Mesenchymal stem cell (in vitro differentiated cells and primary cell): ENCODE measurements at regions not wholly inside any gene's neighbourhood (a gene's known extent, or its start where the extent isn't known, plus 50 kb on each side); places are given as distances from the start of the nearest gene placed in this dataset.
"Not testable (repeated sequence)": the region's sequence is repeated elsewhere in the genome, so short reads cannot be mapped to it uniquely, and the experiment has no call there.

Experiments
- DNase-seq: peaks from one replicate; pipeline ENCODE4 v3.0.0-alpha.2; 2013
- H2AFZ ChIP-seq: one replicate; pipeline ENCODE4 v1.6.1; 2013; ENCODE audit warnings: low read depth, mild to moderate bottlenecking, control low read depth, inconsistent platforms, low read length, moderate library complexity
- H2AK5ac ChIP-seq: 2 replicates; pipeline ENCODE4 v1.6.1; 2013; ENCODE audit warnings: low read length, moderate library complexity, mild to moderate bottlenecking, inconsistent platforms; ENCODE audit not compliant: severe bottlenecking
- H2BK120ac ChIP-seq: one replicate; pipeline ENCODE4 v1.6.1; 2013; ENCODE audit warnings: low read depth, mild to moderate bottlenecking, inconsistent platforms, low read length, moderate library complexity
- H2BK12ac ChIP-seq, 2 experiments: one replicate each; pipeline ENCODE4 v1.6.1; 2013; ENCODE audit warnings: inconsistent platforms in 2 of 2, low read length in 2 of 2, mild to moderate bottlenecking in 2 of 2, moderate library complexity in 2 of 2, control low read depth in 1 of 2
- H2BK15ac ChIP-seq: one replicate; pipeline ENCODE4 v1.6.1; 2013; ENCODE audit warnings: mild to moderate bottlenecking, low read depth, inconsistent platforms; ENCODE audit not compliant: poor library complexity, severe bottlenecking
- H2BK5ac ChIP-seq: 2 replicates; pipeline ENCODE4 v1.6.1; 2013; ENCODE audit warnings: low read depth, mild to moderate bottlenecking, low read length, control low read depth, inconsistent platforms; ENCODE audit not compliant: poor library complexity, severe bottlenecking
- H3K14ac ChIP-seq, 2 experiments: one replicate each; pipeline ENCODE4 v1.6.1; 2013; ENCODE audit warnings: inconsistent platforms in 2 of 2, low read length in 2 of 2, control low read depth in 1 of 2, mild to moderate bottlenecking in 1 of 2, moderate library complexity in 1 of 2
- H3K18ac ChIP-seq, 2 experiments: one replicate each; pipeline ENCODE4 v1.6.1; 2013; ENCODE audit warnings: inconsistent platforms in 2 of 2, low read length in 2 of 2, control low read depth in 1 of 2, low read depth in 1 of 2, mild to moderate bottlenecking in 1 of 2
- H3K23ac ChIP-seq, 2 experiments: one replicate each; pipeline ENCODE4 v1.6.1; 2013; ENCODE audit warnings: inconsistent platforms in 2 of 2, low read length in 2 of 2, mild to moderate bottlenecking in 2 of 2, moderate library complexity in 2 of 2, control low read depth in 1 of 2
- H3K27ac ChIP-seq: 2 replicates; pipeline ENCODE4 v1.5.1; 2013; ENCODE audit warnings: mild to moderate bottlenecking, moderate library complexity, low read length, control low read depth, inconsistent platforms; ENCODE audit not compliant: poor library complexity, severe bottlenecking
- H3K27me3 ChIP-seq, 2 experiments: 2 replicates each; pipeline versions ENCODE4 v1.6.1 to v1.7.0; 2013; ENCODE audit warnings: low read length in 2 of 2, mild to moderate bottlenecking in 2 of 2, moderate library complexity in 2 of 2, control low read depth in 1 of 2, inconsistent platforms in 1 of 2; ENCODE audit not compliant: control insufficient read depth in 1 of 2, insufficient read depth in 1 of 2
- H3K36me3 ChIP-seq, 2 experiments: 2 replicates each; pipeline versions ENCODE4 v1.6.1 to v1.7.0; 2013; ENCODE audit warnings: low read length in 2 of 2, control low read depth in 1 of 2, inconsistent platforms in 1 of 2, low read depth in 1 of 2, mild to moderate bottlenecking in 1 of 2; ENCODE audit not compliant: insufficient read depth in 2 of 2, control insufficient read depth in 1 of 2
- H3K4ac ChIP-seq, 2 experiments: one replicate each; pipeline ENCODE4 v1.6.1; 2013; ENCODE audit warnings: inconsistent platforms in 2 of 2, low read length in 2 of 2, mild to moderate bottlenecking in 2 of 2, moderate library complexity in 2 of 2, control low read depth in 1 of 2, low read depth in 1 of 2
- H3K4me1 ChIP-seq: 2 replicates; pipeline ENCODE4 v1.6.1; 2013; ENCODE audit warnings: low read depth, low read length, control low read depth; ENCODE audit not compliant: control insufficient read depth, insufficient read depth
- H3K4me2 ChIP-seq: 2 replicates; pipeline ENCODE4 v1.6.1; 2013; ENCODE audit warnings: low read length, mild to moderate bottlenecking, inconsistent platforms; ENCODE audit not compliant: poor library complexity, severe bottlenecking
- H3K4me3 ChIP-seq, 2 experiments: 2 replicates each; pipeline versions ENCODE4 v1.5.1 to v1.7.0; 2013; ENCODE audit warnings: low read length in 2 of 2, mild to moderate bottlenecking in 2 of 2, control low read depth in 1 of 2, low read depth in 1 of 2; ENCODE audit not compliant: insufficient read depth in 1 of 2
- H3K79me1 ChIP-seq: replicated peaks from 2 replicates; pipeline ENCODE4 v1.6.1; 2013; ENCODE audit warnings: mild to moderate bottlenecking, control low read depth, low read length, inconsistent platforms; ENCODE audit not compliant: poor library complexity, severe bottlenecking
- H3K9ac ChIP-seq: 2 replicates; pipeline ENCODE4 v1.7.0; 2013; ENCODE audit warnings: mild to moderate bottlenecking, low read length, moderate library complexity
- H3K9me3 ChIP-seq: 2 replicates; pipeline ENCODE4 v1.7.0; 2013; ENCODE audit warnings: mild to moderate bottlenecking, low read length; ENCODE audit not compliant: control insufficient read depth
- H4K8ac ChIP-seq: one replicate; pipeline ENCODE4 v1.6.1; 2013; ENCODE audit warnings: inconsistent platforms, mild to moderate bottlenecking, low read length, moderate library complexity
- H4K91ac ChIP-seq: one replicate; pipeline ENCODE4 v1.6.1; 2013; ENCODE audit warnings: mild to moderate bottlenecking, low read length, inconsistent platforms
- WGBS: methylation state at CpG from one replicate; pipeline ENCODE4 v1.1.7; 2013; ENCODE audit warnings: mixed read lengths; 5-methylcytosine and 5-hydroxymethylcytosine counted together

GRCh38 chr2:14494759-14495158 lies 137.8 kb upstream of the LRATD1 start:
- no peak overlapping the region for H2BK12ac ChIP-seq
- H3K9me3 ChIP-seq = no peaks in the 10 kb centered on the region
- H3K14ac ChIP-seq = no peak overlapping the region
- no peaks in the 10 kb centered on the region for H3K4me1 ChIP-seq
- no peaks in the 10 kb centered on the region for H3K79me1 ChIP-seq
- H2BK15ac ChIP-seq = no peak overlapping the region
- H3K27ac ChIP-seq = no peak overlapping the region
- H3K36me3 ChIP-seq = no peaks in the 10 kb centered on the region
- no peak overlapping the region for H3K4me3 ChIP-seq
- H4K8ac ChIP-seq = no peak overlapping the region
- no peak overlapping the region for H2BK120ac ChIP-seq
- H3K18ac ChIP-seq = no peak overlapping the region
- H3K4ac ChIP-seq = no peak overlapping the region
- H3K23ac ChIP-seq = no peak overlapping the region
- H3K9ac ChIP-seq = no peak overlapping the region
- no CpG with 5 or more reads among the region's 1 CpG for WGBS
- no peak overlapping the region for H4K91ac ChIP-seq
- no peak overlapping the region for H2AFZ ChIP-seq
- DNase-seq = no peak
- H3K4me2 ChIP-seq = no peak overlapping the region
- H3K27me3 ChIP-seq = no peaks in the 10 kb centered on the region
- H2AK5ac ChIP-seq = no peak overlapping the region
- no peak overlapping the region for H2BK5ac ChIP-seq

- H2BK15ac ChIP-seq = no peak overlapping the region
- H2AK5ac ChIP-seq = no peak overlapping the region
- WGBS = 75% methylated on average over 4 of the region's 6 CpGs
Measured at GRCh38 chr2:14501061-14501460, 131.5 kb upstream of the LRATD1 start.

GRCh38 chr2:14506955-14507354 lies 125.6 kb upstream of the LRATD1 start:
- H2BK120ac ChIP-seq, H3K4me1 ChIP-seq, H4K8ac ChIP-seq, H3K9me3 ChIP-seq, H3K14ac ChIP-seq, H3K36me3 ChIP-seq, H2AK5ac ChIP-seq, H3K4me2 ChIP-seq, H3K27me3 ChIP-seq, H3K4ac ChIP-seq, H3K23ac ChIP-seq, H3K79me1 ChIP-seq, H3K9ac ChIP-seq, H3K18ac ChIP-seq, DNase-seq, H3K4me3 ChIP-seq, H2BK5ac ChIP-seq, H2BK12ac ChIP-seq, H3K27ac ChIP-seq, H2AFZ ChIP-seq, H2BK15ac ChIP-seq, H4K91ac ChIP-seq: not testable (repeated sequence)
- WGBS = 93% methylated on average over 12 of the region's 12 CpGs

More at GRCh38 chr2:14501061-14501460, 131.5 kb upstream of the LRATD1 start:
- Histone ChIP-seq H4K91ac (no peak overlapping the region), H2BK120ac (no peak overlapping the region), H3K18ac (no peak overlapping the region), H3K4me1 (no peaks in the 10 kb centered on the region), H3K79me1 (no peaks in the 10 kb centered on the region), H2BK12ac (no peak overlapping the region), H3K36me3 (no peaks in the 10 kb centered on the region), H3K4ac (no peak overlapping the region), H3K27me3 (no peaks in the 10 kb centered on the region), H3K9ac (no peak overlapping the region), H2AFZ (no peak overlapping the region), H3K9me3 (no peaks in the 10 kb centered on the region), H3K4me3 (no peak overlapping the region), H3K14ac (no peak overlapping the region), H3K4me2 (no peak overlapping the region), H3K23ac (no peak overlapping the region), H3K27ac (no peak overlapping the region), H2BK5ac (no peak overlapping the region), H4K8ac (no peak overlapping the region)
- DNase-seq = no peak

GRCh38 chr2:14511541-14511940 lies 121.0 kb upstream of the LRATD1 start:
- no peaks in the 10 kb centered on the region for H3K9me3 ChIP-seq
- no peak overlapping the region for H4K8ac ChIP-seq
- H2AFZ ChIP-seq = no peak overlapping the region
- H3K27me3 ChIP-seq = no peaks in the 10 kb centered on the region
- no peak overlapping the region for H3K23ac ChIP-seq
- no peak overlapping the region for H3K18ac ChIP-seq
- no peaks in the 10 kb centered on the region for H3K36me3 ChIP-seq
- no peak overlapping the region for H3K4ac ChIP-seq
- no peak overlapping the region for H3K9ac ChIP-seq
- H2BK5ac ChIP-seq = no peak overlapping the region
- no peak overlapping the region for H3K4me3 ChIP-seq
- H2AK5ac ChIP-seq = no peak overlapping the region
- H3K4me2 ChIP-seq = no peak overlapping the region
- H4K91ac ChIP-seq = no peak overlapping the region
- WGBS = 67% methylated on average over 3 of the region's 4 CpGs
- H2BK12ac ChIP-seq = no peak overlapping the region
- no peak for DNase-seq
- H2BK15ac ChIP-seq = no peak overlapping the region
- H3K4me1 ChIP-seq = no peaks in the 10 kb centered on the region
- H3K14ac ChIP-seq = no peak overlapping the region
- H3K79me1 ChIP-seq = no peaks in the 10 kb centered on the region
- no peak overlapping the region for H3K27ac ChIP-seq
- no peak overlapping the region for H2BK120ac ChIP-seq
